Tibial nerve (tissue), 4 donors: ENCODE measurements at regions not wholly inside any gene's neighbourhood (a gene's known extent, or its start where the extent isn't known, plus 50 kb on each side); places are given as distances from the start of the nearest gene placed in this dataset.

Experiments
- EP300 ChIP-seq, 2 donors: sonication (generic); formaldehyde crosslinking; IDR thresholded peaks; one replicate each; pipeline ENCODE4 v1.6.1; 2017; ENCODE audit warnings: antibody characterized with exemption in 2 of 2, mild to moderate bottlenecking in 1 of 2
- POLR2A ChIP-seq, 2 donors: fragments of 450-650 bp; IDR thresholded peaks; one replicate each; pipeline ENCODE4 v1.6.1; 2017; ENCODE audit warnings: antibody characterized with exemption in 2 of 2, mild to moderate bottlenecking in 2 of 2, moderate library complexity in 2 of 2
- TF ChIP-seq, protein P1 (sequence below), 5 experiments: fragments of 200-600 bp in 3 of 5; fragments of 450-650 bp in 2 of 5; sonication (generic) in 3 of 5; IDR thresholded peaks; one replicate each; pipeline ENCODE4 v1.5.1; 2016 to 2019; ENCODE audit warnings: antibody characterized with exemption in 5 of 5, mild to moderate bottlenecking in 3 of 5, moderate library complexity in 2 of 5

DNA sequence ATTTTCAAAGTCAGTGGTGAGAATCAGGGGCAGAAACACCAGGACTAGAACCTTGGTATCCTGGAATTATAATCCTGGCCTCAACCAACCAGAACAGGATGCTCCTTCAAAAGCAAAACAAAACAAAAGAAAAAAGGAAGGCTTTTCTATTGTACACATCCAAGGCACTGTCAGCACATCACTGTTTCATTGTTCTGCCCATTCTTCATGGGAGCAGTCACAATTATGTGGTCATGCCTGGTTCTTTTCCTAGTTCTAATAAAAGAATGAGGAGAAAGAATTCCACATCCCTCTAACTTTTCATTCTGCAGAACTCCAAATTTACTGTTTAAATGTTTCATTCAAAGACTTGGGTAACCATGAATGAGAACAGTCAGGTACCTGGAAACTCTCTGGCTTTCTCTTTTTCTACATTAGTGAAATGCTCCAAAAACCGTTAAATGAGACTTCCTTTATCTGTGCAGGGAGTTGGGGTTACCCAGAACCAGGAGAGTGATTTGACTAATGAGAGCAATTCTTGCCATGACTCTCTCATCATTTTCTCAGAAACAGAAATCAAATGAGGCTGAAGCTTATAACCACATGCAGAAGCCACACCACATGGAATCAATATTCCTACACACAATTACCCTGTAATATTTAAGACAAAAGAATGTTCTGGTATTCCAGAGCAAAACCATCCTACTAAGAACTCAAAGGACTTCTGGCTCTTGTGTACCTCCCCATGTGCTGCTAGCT, 110.9 kb upstream of the CCDC150 start:
- TF ChIP-seq, protein P1, sequence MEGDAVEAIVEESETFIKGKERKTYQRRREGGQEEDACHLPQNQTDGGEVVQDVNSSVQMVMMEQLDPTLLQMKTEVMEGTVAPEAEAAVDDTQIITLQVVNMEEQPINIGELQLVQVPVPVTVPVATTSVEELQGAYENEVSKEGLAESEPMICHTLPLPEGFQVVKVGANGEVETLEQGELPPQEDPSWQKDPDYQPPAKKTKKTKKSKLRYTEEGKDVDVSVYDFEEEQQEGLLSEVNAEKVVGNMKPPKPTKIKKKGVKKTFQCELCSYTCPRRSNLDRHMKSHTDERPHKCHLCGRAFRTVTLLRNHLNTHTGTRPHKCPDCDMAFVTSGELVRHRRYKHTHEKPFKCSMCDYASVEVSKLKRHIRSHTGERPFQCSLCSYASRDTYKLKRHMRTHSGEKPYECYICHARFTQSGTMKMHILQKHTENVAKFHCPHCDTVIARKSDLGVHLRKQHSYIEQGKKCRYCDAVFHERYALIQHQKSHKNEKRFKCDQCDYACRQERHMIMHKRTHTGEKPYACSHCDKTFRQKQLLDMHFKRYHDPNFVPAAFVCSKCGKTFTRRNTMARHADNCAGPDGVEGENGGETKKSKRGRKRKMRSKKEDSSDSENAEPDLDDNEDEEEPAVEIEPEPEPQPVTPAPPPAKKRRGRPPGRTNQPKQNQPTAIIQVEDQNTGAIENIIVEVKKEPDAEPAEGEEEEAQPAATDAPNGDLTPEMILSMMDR (IDR thresholded peaks at IDR 0.05), result no peak
- TF ChIP-seq POLR2A (IDR thresholded peaks at IDR 0.05) (no peak), EP300 (IDR thresholded peaks at IDR 0.05) (no peak)
